Keratinocyte (primary cell): ENCODE measurements at regions not wholly inside any gene's neighbourhood (a gene's known extent, or its start where the extent isn't known, plus 50 kb on each side); places are given as distances from the start of the nearest gene placed in this dataset.

Experiments
- CTCF ChIP-seq, 3 experiments: IDR thresholded peaks in 1 of 3; conservative IDR thresholded peaks in 1 of 3; optimal IDR thresholded peaks in 1 of 3; 2 replicates in 2 of 3; 3 replicates in 1 of 3; pipeline versions ENCODE3 to v1.5.1; 2011; ENCODE audit warnings: low read length in 3 of 3, mild to moderate bottlenecking in 3 of 3, moderate library complexity in 2 of 3, control low read depth in 1 of 3, inconsistent platforms in 1 of 3; ENCODE audit not compliant: insufficient read depth in 2 of 3; ENCODE audit errors: extremely low read depth in 1 of 3
- EZH2 ChIP-seq: IDR thresholded peaks from one replicate; pipeline ENCODE4 v1.6.1; 2012; ENCODE audit warnings: inconsistent platforms, mild to moderate bottlenecking, low read length, moderate library complexity

- TF ChIP-seq CTCF (optimal IDR thresholded peaks at IDR 0.05 in 1 of 3, IDR thresholded peaks at IDR 0.05 in 1 of 3, conservative IDR thresholded peaks at IDR 0.05 in 1 of 3; ENCODE audit: extremely low read depth in 1 of 3, insufficient read depth in 2 of 3, low read length in 3 of 3) (no peak), EZH2 (no peak)
Observed at GRCh38 chr13:82791035-82791434, 1091.2 kb downstream of the SLITRK1 start.
